CD4-positive, alpha-beta memory T cell (primary cell): ENCODE measurements at regions not wholly inside any gene's neighbourhood (a gene's known extent, or its start where the extent isn't known, plus 50 kb on each side); places are given as distances from the start of the nearest gene placed in this dataset.
"Not testable (repeated sequence)": the region's sequence is repeated elsewhere in the genome, so short reads cannot be mapped to it uniquely, and the experiment has no call there.

Experiments used
- CTCF ChIA-PET: fragments of 350-600 bp; sonication (Branson Sonifier 250); formaldehyde crosslinking; loops from one replicate; lab custom pipeline; 2021; ENCODE audit warnings: inconsistent platforms; ENCODE audit not compliant: partially characterized antibody; lab: Charles Lee
- POLR2A ChIA-PET: fragments of 350-600 bp; sonication (Branson Sonifier 250); formaldehyde crosslinking; loops from one replicate; lab custom pipeline; 2021; ENCODE audit not compliant: partially characterized antibody; lab: Charles Lee
- DNase-seq, 5 donors: peaks; one replicate each; pipeline versions ENCODE4 v3.0.0 to v3.0.0-alpha.2; 2020 to 2022; ENCODE audit warnings: mixed read lengths in 1 of 5
- H3K27ac ChIP-seq: one replicate; pipeline ENCODE4 v1.7.0; 2013; ENCODE audit warnings: low read depth, low read length
- H3K27me3 ChIP-seq: 2 replicates; pipeline ENCODE4 v1.7.0; 2013; ENCODE audit warnings: mild to moderate bottlenecking, low read length, moderate library complexity; ENCODE audit not compliant: insufficient read depth
- H3K36me3 ChIP-seq: 2 replicates; pipeline ENCODE4 v1.7.0; 2013; ENCODE audit warnings: mild to moderate bottlenecking, low read length, moderate library complexity; ENCODE audit not compliant: insufficient read depth
- H3K4me1 ChIP-seq: 2 replicates; pipeline ENCODE4 v1.7.0; 2013; ENCODE audit warnings: mild to moderate bottlenecking, low read length, moderate library complexity; ENCODE audit not compliant: insufficient read depth
- H3K4me3 ChIP-seq, 2 donors: one replicate each; pipeline ENCODE4 v1.7.0; 2013; ENCODE audit warnings: low read length in 2 of 2, mild to moderate bottlenecking in 1 of 2
- H3K9me3 ChIP-seq, 2 donors: one replicate each; pipeline ENCODE4 v1.7.0; 2013; ENCODE audit warnings: low read length in 2 of 2, control low read depth in 1 of 2; ENCODE audit not compliant: control insufficient read depth in 1 of 2
- H3K27ac Mint-ChIP-seq, 7 donors: one replicate each; pipeline ENCODE4 v1.8.0; 2020 to 2021; ENCODE audit warnings: mixed read lengths in 7 of 7, mild to moderate bottlenecking in 6 of 7, inconsistent platforms in 3 of 7, moderate library complexity in 3 of 7
- H3K27me3 Mint-ChIP-seq, 2 donors: one replicate each; pipeline ENCODE4 v1.8.0; 2020 to 2021; ENCODE audit warnings: mixed read lengths in 2 of 2
- H3K36me3 Mint-ChIP-seq, 2 donors: one replicate each; pipeline ENCODE4 v1.8.0; 2020 to 2021; ENCODE audit warnings: mixed read lengths in 2 of 2, inconsistent platforms in 1 of 2, mild to moderate bottlenecking in 1 of 2
- H3K4me1 Mint-ChIP-seq, 4 donors: one replicate each; pipeline ENCODE4 v1.8.0; 2020 to 2021; ENCODE audit warnings: mixed read lengths in 4 of 4, mild to moderate bottlenecking in 1 of 4
- H3K4me3 Mint-ChIP-seq, 8 donors: one replicate each; pipeline ENCODE4 v1.8.0; 2020 to 2021; ENCODE audit warnings: mixed read lengths in 8 of 8, mild to moderate bottlenecking in 7 of 8, moderate library complexity in 6 of 8, inconsistent platforms in 3 of 8
- H3K9me3 Mint-ChIP-seq, 8 donors: one replicate each; pipeline ENCODE4 v1.8.0; 2020 to 2021; ENCODE audit warnings: mixed read lengths in 8 of 8, mild to moderate bottlenecking in 5 of 8, inconsistent platforms in 3 of 8, moderate library complexity in 1 of 8
- intact Hi-C: fragments of 100-400 bp; cut with micrococcal nuclease; formaldehyde crosslinking; loops from one replicate; pipeline ENCODE4 v1.15.1; 2023

- no peak overlapping the region for H3K4me3 Mint-ChIP-seq
- CTCF ChIA-PET: no interaction called here
- Histone ChIP-seq H3K27ac (no peak overlapping the region), H3K36me3 (no peaks in the 10 kb centered on the region), H3K4me1 (no peaks in the 10 kb centered on the region), H3K4me3 (no peak overlapping the region), H3K9me3 (no peaks in the 10 kb centered on the region), H3K27me3 (no peaks in the 10 kb centered on the region)
- intact Hi-C loops: no loop called here
- no peaks in the 10 kb centered on the region for H3K4me1 Mint-ChIP-seq
- H3K27me3 Mint-ChIP-seq: peaks cover 14 to 19% of the 10 kb centered on the region in 2 donors
- no peak for DNase-seq
- H3K36me3 Mint-ChIP-seq: no peaks in the 10 kb centered on the region
- H3K27ac Mint-ChIP-seq: no peak overlapping the region
- no peaks in the 10 kb centered on the region for H3K9me3 Mint-ChIP-seq
- POLR2A ChIA-PET: no interaction called here
Observed at GRCh38 chr18:77342736-77343135, 93.1 kb downstream of the GALR1 start.

GRCh38 chr18:77343846-77344510, 94.3 kb downstream of the GALR1 start:
- no peaks in the 10 kb centered on the region for H3K27me3 ChIP-seq
- Mint-ChIP-seq H3K27ac (no peak overlapping the region), H3K4me1 (no peaks in the 10 kb centered on the region), H3K27me3 (peaks cover 6 to 8% of the 10 kb centered on the region in 2 donors), H3K9me3 (no peaks in the 10 kb centered on the region), H3K36me3 (no peaks in the 10 kb centered on the region), H3K4me3 (no peak overlapping the region)
- no peaks in the 10 kb centered on the region for H3K4me1 ChIP-seq
- no peaks in the 10 kb centered on the region for H3K9me3 ChIP-seq
- H3K4me3 ChIP-seq: no peak overlapping the region
- CTCF ChIA-PET: no interaction called here
- intact Hi-C loops: no loop called here
- DNase-seq: no peak
- H3K27ac ChIP-seq: no peak overlapping the region
- H3K36me3 ChIP-seq: no peaks in the 10 kb centered on the region
- POLR2A ChIA-PET: no interaction called here

GRCh38 chr18:77344786-77345500, 95.3 kb downstream of the GALR1 start:
- Mint-ChIP-seq H3K4me3 (no peak overlapping the region), H3K27ac (no peak overlapping the region), H3K27me3 (peaks cover 4 to 7% of the 10 kb centered on the region in 2 donors), H3K4me1 (no peaks in the 10 kb centered on the region), H3K9me3 (peaks cover 0 to 7% (median 0%) of the 10 kb centered on the region in 8 donors), H3K36me3 (no peaks in the 10 kb centered on the region)
- no peaks in the 10 kb centered on the region for H3K4me1 ChIP-seq
- H3K9me3 ChIP-seq: no peaks in the 10 kb centered on the region
- intact Hi-C loops: no loop called here
- H3K36me3 ChIP-seq: no peaks in the 10 kb centered on the region
- no peak overlapping the region for H3K27ac ChIP-seq
- ChIA-PET POLR2A (no interaction called here), CTCF (interaction anchor here (0.6 kb wide), 1 partner anchor 24 kb away, joined by 3 read pairs; no protein-coding TSS in a partner anchor)
- no peak for DNase-seq
- H3K27me3 ChIP-seq: no peaks in the 10 kb centered on the region
- no peak overlapping the region for H3K4me3 ChIP-seq

DNA sequence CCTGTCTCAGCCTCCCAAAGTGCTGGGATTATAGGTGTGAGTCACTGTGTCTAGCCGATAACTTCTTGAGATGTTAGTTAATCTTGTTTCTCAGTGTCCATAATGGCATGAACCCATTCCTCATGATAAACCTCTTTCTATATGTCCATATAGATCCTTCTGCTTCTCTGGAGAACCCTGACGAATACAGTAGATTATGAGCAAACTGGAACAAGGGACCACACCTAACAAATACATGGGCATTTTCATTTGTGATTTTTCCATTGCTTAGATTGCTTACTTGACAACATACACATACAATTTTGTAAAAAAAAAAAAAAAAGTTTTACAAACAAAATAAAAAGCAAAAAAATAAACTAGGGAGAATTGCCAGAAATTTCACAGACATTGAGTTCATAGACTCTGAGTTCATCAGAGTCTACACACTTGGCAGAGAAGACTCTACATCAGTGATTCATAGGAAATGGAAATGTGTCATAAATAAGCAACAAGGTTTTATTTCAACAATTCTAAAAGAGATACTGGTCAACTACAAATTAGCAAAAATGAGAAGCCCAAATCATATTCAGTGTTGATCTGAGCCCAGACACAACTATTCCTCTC, 96.7 kb downstream of the GALR1 start:
- Mint-ChIP-seq H3K4me1 (peaks cover 0 to 2% (median 0%) of the 10 kb centered on the region in 4 donors), H3K36me3 (no peaks in the 10 kb centered on the region), H3K9me3 (peaks cover 0 to 10% (median 3%) of the 10 kb centered on the region in 8 donors), H3K4me3 (no peak overlapping the region), H3K27me3 (peaks cover 6 to 7% of the 10 kb centered on the region in 2 donors), H3K27ac (no peak overlapping the region)
- ChIA-PET POLR2A (no interaction called here), CTCF (no interaction called here)
- no peaks in the 10 kb centered on the region for H3K9me3 ChIP-seq
- no peak overlapping the region for H3K4me3 ChIP-seq
- H3K27me3 ChIP-seq: no peaks in the 10 kb centered on the region
- no peak overlapping the region for H3K27ac ChIP-seq
- no peaks in the 10 kb centered on the region for H3K36me3 ChIP-seq
- H3K4me1 ChIP-seq: no peaks in the 10 kb centered on the region
- intact Hi-C loops: no loop called here
- DNase-seq: no peak

GRCh38 chr18:77353349-77353748, 103.7 kb downstream of the GALR1 start:
- H3K27me3 Mint-ChIP-seq: peaks cover 20 to 31% of the 10 kb centered on the region in 2 donors
- H3K36me3 Mint-ChIP-seq, H3K9me3 ChIP-seq, H3K4me1 Mint-ChIP-seq, H3K4me3 ChIP-seq, H3K27ac ChIP-seq, H3K4me3 Mint-ChIP-seq, H3K4me1 ChIP-seq, DNase-seq, POLR2A ChIA-PET, H3K36me3 ChIP-seq, intact Hi-C loops, H3K27me3 ChIP-seq: not testable (repeated sequence)
- peaks cover 0 to 10% (median 3%) of the 10 kb centered on the region in 8 donors for H3K9me3 Mint-ChIP-seq
- peak overlapping the region in 1 of 7 donors; percentile 75 for H3K27ac Mint-ChIP-seq
- CTCF ChIA-PET: interaction anchor here (0.7 kb wide), 1 partner anchor 353 kb away, joined by 3 read pairs; no protein-coding TSS in a partner anchor

DNA sequence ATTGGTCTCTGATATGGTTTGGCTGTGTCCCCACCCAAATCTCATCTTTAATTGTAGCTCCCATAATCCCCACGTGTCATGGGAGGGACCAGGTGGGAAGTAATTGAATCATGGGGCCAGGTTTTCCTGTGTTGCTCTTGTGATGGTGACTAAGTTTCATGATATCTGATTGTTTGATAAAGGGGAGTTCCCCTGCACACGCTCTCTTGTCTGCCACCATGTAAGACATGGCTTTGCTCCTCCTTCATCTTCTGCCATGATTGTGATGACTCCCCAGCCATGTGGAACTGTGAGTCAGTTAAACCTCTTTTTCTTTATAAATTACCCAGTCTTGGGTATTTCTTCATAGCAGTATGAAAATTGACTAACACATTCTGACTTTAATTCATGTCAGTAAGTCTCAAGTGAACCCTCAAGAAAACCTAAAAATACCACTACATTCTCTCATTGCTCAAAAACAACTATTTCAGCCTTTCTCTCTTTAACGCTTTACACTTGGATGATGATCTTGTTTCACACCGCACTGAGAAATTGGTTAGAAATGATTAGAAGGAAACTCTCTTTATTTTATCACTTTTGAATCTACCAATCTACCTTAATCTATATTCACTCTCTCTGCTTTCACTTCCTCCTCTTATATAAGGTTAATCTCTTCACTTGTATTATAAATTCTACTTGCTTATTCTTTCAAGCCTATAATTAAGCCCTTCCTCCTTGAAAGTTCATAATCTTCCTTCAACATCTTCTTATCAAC, 110.1 kb downstream of the GALR1 start:
- Histone ChIP-seq H3K4me1 (no peaks in the 10 kb centered on the region), H3K4me3 (no peak overlapping the region), H3K27ac (no peak overlapping the region), H3K27me3 (peaks cover 5% of the 10 kb centered on the region), H3K9me3 (no peaks in the 10 kb centered on the region), H3K36me3 (no peaks in the 10 kb centered on the region)
- peaks cover 27 to 44% of the 10 kb centered on the region in 2 donors for H3K27me3 Mint-ChIP-seq
- no peak for DNase-seq
- H3K9me3 Mint-ChIP-seq: peaks cover 2 to 45% (median 33%) of the 10 kb centered on the region in 8 donors
- no peaks in the 10 kb centered on the region for H3K4me1 Mint-ChIP-seq
- peaks cover 2 to 10% of the 10 kb centered on the region in 2 donors for H3K36me3 Mint-ChIP-seq
- H3K27ac Mint-ChIP-seq: peak overlapping the region in 1 of 7 donors; percentile 7
- no peak overlapping the region for H3K4me3 Mint-ChIP-seq
- ChIA-PET CTCF (no interaction called here), POLR2A (no interaction called here)
- intact Hi-C loops: no loop called here
